Smooth muscle cell (in vitro differentiated cells): ENCODE measurements at regions not wholly inside any gene's neighbourhood (a gene's known extent, or its start where the extent isn't known, plus 50 kb on each side); places are given as distances from the start of the nearest gene placed in this dataset.

Experiments used
- DNase-seq: peaks from one replicate; lab custom pipeline; 2025; ENCODE audit not compliant: unreplicated experiment; lab: John Stamatoyannopoulos, UW
- H2AFZ ChIP-seq: fragments of 200-600 bp; sonication (generic); 2 replicates; pipeline ENCODE4 v1.6.0; 2016; ENCODE audit warnings: antibody characterized with exemption, low read depth, mild to moderate bottlenecking
- H3F3A ChIP-seq: fragments of 200-600 bp; sonication (generic); 2 replicates; pipeline ENCODE4 v1.6.0; 2017; ENCODE audit warnings: antibody characterized with exemption, low read depth
- H3K27ac ChIP-seq: fragments of 200-600 bp; sonication (generic); 2 replicates; pipeline ENCODE4 v1.5.1; 2016; ENCODE audit warnings: low read depth, mild to moderate bottlenecking
- H3K27me3 ChIP-seq: fragments of 200-600 bp; sonication (generic); 2 replicates; pipeline ENCODE4 v1.6.1; 2016; ENCODE audit warnings: low read depth, mild to moderate bottlenecking
- H3K36me3 ChIP-seq: fragments of 200-600 bp; sonication (generic); 2 replicates; pipeline ENCODE4 v1.5.1; 2016; ENCODE audit warnings: low read depth
- H3K4me1 ChIP-seq: fragments of 200-600 bp; sonication (generic); 2 replicates; pipeline ENCODE4 v1.5.1; 2016; ENCODE audit warnings: low read depth
- H3K4me2 ChIP-seq: fragments of 200-600 bp; sonication (generic); 2 replicates; pipeline ENCODE4 v1.6.0; 2016; ENCODE audit warnings: mild to moderate bottlenecking
- H3K4me3 ChIP-seq: fragments of 200-600 bp; sonication (generic); 2 replicates; pipeline ENCODE4 v1.5.1; 2016; ENCODE audit warnings: mild to moderate bottlenecking
- H3K79me2 ChIP-seq: fragments of 200-600 bp; sonication (generic); 2 replicates; pipeline ENCODE4 v1.6.0; 2016; ENCODE audit warnings: low read depth, mild to moderate bottlenecking
- H3K9ac ChIP-seq: fragments of 200-600 bp; sonication (generic); 2 replicates; pipeline ENCODE4 v1.6.0; 2016; ENCODE audit warnings: low read depth
- H3K9me3 ChIP-seq: fragments of 200-600 bp; sonication (generic); replicated peaks from 2 replicates; pipeline ENCODE4 v1.5.1; 2016; ENCODE audit warnings: low read depth
- H4K20me1 ChIP-seq: fragments of 200-600 bp; sonication (generic); 2 replicates; pipeline ENCODE4 v1.6.0; 2016; ENCODE audit warnings: low read depth
- CTCF ChIP-seq: fragments of 200-600 bp; sonication (generic); IDR thresholded peaks from 2 replicates; pipeline ENCODE4 v1.5.1; 2017; ENCODE audit warnings: borderline replicate concordance, mild to moderate bottlenecking, antibody characterized with exemption; ENCODE audit not compliant: insufficient read depth, poor library complexity, severe bottlenecking
- WGBS: methylation state at CpG from one replicate; pipeline ENCODE4 v1.1.7; 2016; ENCODE audit warnings: low lambda C conversion rate; 5-methylcytosine and 5-hydroxymethylcytosine counted together

- H3F3A ChIP-seq: no peaks in the 10 kb centered on the region
- no peak for TF ChIP-seq CTCF
- H3K4me3 ChIP-seq: no peak overlapping the region
- no peaks in the 10 kb centered on the region for H3K36me3 ChIP-seq
- no peaks in the 10 kb centered on the region for H4K20me1 ChIP-seq
- H3K9ac ChIP-seq: no peak overlapping the region
- no peaks in the 10 kb centered on the region for H3K27me3 ChIP-seq
- no peak for DNase-seq
- no peak overlapping the region for H2AFZ ChIP-seq
- H3K79me2 ChIP-seq: no peaks in the 10 kb centered on the region
- 95% methylated on average over 4 of the region's 4 CpGs for WGBS
- no peak overlapping the region for H3K4me2 ChIP-seq
- no peak overlapping the region for H3K27ac ChIP-seq
- no peaks in the 10 kb centered on the region for H3K9me3 ChIP-seq
- no peaks in the 10 kb centered on the region for H3K4me1 ChIP-seq
Observed at GRCh38 chr7:18200266-18200665, 172.6 kb upstream of the PRPS1L1 start.

DNA sequence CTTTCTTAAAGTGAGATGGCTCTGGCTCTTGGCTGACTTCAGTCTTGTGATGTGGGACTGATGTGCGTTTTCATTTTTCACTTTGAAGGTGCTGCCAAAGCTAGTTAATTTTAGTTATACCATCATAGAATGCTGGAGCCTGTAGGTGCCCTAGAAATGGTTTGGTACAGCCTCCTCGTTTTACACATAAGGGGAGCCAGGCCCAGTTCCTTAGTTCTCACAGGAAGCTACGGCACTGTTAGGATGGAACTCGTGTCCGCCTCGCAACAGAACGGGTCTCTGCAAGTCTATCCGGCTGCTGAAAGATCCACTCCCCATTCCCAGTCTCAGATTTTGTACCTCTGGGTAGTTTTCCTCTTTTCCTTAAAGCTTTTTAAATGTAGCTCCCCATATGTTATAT is 173.2 kb upstream of the PRPS1L1 start:
- Histone ChIP-seq H3K79me2 (no peaks in the 10 kb centered on the region), H3K4me2 (no peak overlapping the region), H3K4me3 (no peak overlapping the region), H3K27me3 (no peaks in the 10 kb centered on the region), H3K9ac (no peak overlapping the region), H3F3A (no peaks in the 10 kb centered on the region), H3K36me3 (no peaks in the 10 kb centered on the region), H4K20me1 (no peaks in the 10 kb centered on the region), H3K27ac (no peak overlapping the region), H3K9me3 (no peaks in the 10 kb centered on the region), H2AFZ (no peak overlapping the region), H3K4me1 (no peaks in the 10 kb centered on the region)
- no peak for TF ChIP-seq CTCF
- WGBS: 94% methylated on average over 8 of the region's 8 CpGs
- DNase-seq: no peak

DNA sequence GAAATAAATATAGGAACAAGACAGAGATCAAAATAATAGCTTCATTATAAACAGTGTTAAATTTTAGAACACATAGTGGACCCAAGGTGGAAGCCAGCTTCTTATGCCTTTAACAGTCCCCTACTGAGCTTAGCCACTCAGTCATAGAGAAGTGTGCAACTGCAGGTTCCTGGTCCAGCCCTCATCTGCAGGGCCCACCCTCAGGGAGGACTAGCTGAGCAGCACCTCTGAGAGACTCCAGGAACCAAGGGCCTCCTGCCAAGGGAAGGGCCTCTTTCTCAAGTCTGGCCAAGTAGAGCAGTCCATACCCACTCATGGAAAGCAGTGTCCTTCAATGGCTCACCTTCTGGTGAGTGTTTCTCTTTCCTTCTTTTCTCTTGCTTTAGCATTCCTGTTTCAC is 173.7 kb upstream of the PRPS1L1 start:
- no peak for TF ChIP-seq CTCF
- Histone ChIP-seq H3F3A (no peaks in the 10 kb centered on the region), H3K4me1 (no peaks in the 10 kb centered on the region), H3K9ac (no peak overlapping the region), H4K20me1 (no peaks in the 10 kb centered on the region), H3K36me3 (no peaks in the 10 kb centered on the region), H3K27me3 (no peaks in the 10 kb centered on the region), H3K4me3 (no peak overlapping the region), H3K79me2 (no peaks in the 10 kb centered on the region), H3K4me2 (no peak overlapping the region), H2AFZ (no peak overlapping the region), H3K27ac (no peak overlapping the region), H3K9me3 (no peaks in the 10 kb centered on the region)
- DNase-seq: no peak

DNA sequence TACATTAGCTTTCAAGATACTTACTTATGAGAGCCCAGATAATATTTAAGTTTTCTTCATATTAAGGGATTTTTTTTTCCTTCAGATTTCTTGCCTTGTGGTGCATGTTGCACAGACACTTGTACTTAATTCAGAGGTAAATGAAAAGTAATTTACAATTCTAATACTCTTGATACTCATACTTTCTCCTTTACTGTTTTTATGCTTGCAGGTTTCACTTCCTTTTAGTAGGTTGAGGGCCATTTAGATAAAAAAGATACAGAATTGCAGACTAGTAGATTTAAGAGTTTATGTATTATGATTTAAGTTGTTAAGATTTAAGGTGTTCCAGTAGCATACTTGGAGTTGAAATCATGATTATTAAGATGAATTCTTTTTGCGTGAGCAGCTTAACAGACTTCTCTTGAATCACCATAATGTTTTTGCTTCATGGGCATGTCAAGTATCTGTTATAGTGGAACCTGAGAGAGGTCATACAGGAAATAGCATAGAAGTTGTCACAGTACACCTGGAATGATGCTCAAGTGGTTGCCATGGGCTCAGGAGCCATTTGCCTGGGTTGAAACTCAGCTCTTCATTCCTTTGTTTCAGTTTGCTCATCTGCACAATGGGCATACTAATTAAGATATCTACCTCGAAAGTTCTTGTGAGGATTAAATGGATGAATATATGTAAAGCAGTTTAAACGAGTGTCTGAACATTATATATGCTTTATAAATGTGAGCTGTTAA is 174.8 kb upstream of the PRPS1L1 start:
- H3K27ac ChIP-seq: no peak overlapping the region
- H3K9ac ChIP-seq: no peak overlapping the region
- H4K20me1 ChIP-seq: no peaks in the 10 kb centered on the region
- H2AFZ ChIP-seq: no peak overlapping the region
- TF ChIP-seq CTCF: no peak
- no peaks in the 10 kb centered on the region for H3K9me3 ChIP-seq
- no peak for DNase-seq
- H3K4me3 ChIP-seq: no peak overlapping the region
- no peaks in the 10 kb centered on the region for H3K27me3 ChIP-seq
- H3K79me2 ChIP-seq: no peaks in the 10 kb centered on the region
- H3K36me3 ChIP-seq: no peaks in the 10 kb centered on the region
- H3F3A ChIP-seq: no peaks in the 10 kb centered on the region
- 95% methylated on average over 3 of the region's 3 CpGs for WGBS
- H3K4me1 ChIP-seq: no peaks in the 10 kb centered on the region
- H3K4me2 ChIP-seq: no peak overlapping the region
